Sigmoid colon (tissue), 3 donors: ENCODE measurements at regions not wholly inside any gene's neighbourhood (a gene's known extent, or its start where the extent isn't known, plus 50 kb on each side); places are given as distances from the start of the nearest gene placed in this dataset.

Experiments used
- CTCF ChIP-seq, 4 experiments: fragments of 450-650 bp in 3 of 4; fragments of 200-600 bp in 1 of 4; IDR thresholded peaks; one replicate each; pipeline ENCODE4 v1.5.1; 2016 to 2019; ENCODE audit warnings: antibody characterized with exemption in 4 of 4, mild to moderate bottlenecking in 3 of 4, moderate library complexity in 2 of 4
- POLR2A ChIP-seq, 2 donors: fragments of 450-650 bp; IDR thresholded peaks; one replicate each; pipeline ENCODE4 v1.6.1; 2016; ENCODE audit warnings: antibody characterized with exemption in 2 of 2, mild to moderate bottlenecking in 2 of 2, moderate library complexity in 2 of 2

- TF ChIP-seq CTCF (IDR thresholded peaks at IDR 0.05), result no peak
- TF ChIP-seq POLR2A (IDR thresholded peaks at IDR 0.05), result no peak
Measured at GRCh38 chr5:51958473-51958872, 575.2 kb downstream of the ISL1 start.
